ENCODE measurements at regions not wholly inside any gene's neighbourhood (a gene's known extent, or its start where the extent isn't known, plus 50 kb on each side); places are given as distances from the start of the nearest gene placed in this dataset.

GRCh38 chr1:5568321-5568720 is 423.9 kb downstream of the NPHP4 start:
- in situ Hi-C loops (cut with MboI; ENCODE audit: low sequenced_read_pairs in 4 of 4) = no loop called here
- H3K4me1 ChIP-seq = no peaks in the 10 kb centered on the region
- no peak overlapping the region for H3K27ac ChIP-seq
- intact Hi-C loops (cut with DNase I; ENCODE audit: low total_unique reads) = no loop called here
- no peaks in the 10 kb centered on the region for H3K27me3 ChIP-seq
- no peaks in the 10 kb centered on the region for H3K36me3 ChIP-seq
- DNase-seq = no peak
- no peaks in the 10 kb centered on the region for H3K9me3 ChIP-seq
- no peak overlapping the region for H3K4me3 ChIP-seq
- TF ChIP-seq CTCF (IDR thresholded peaks at IDR 0.05 in 4 of 5, conservative IDR thresholded peaks at IDR 0.05 in 1 of 5) (no peak), POLR2A (IDR thresholded peaks at IDR 0.05) (no peak)
- no peak for ATAC-seq

GRCh38 chr1:5567839-5568238 is 424.4 kb downstream of the NPHP4 start:
- Histone ChIP-seq H3K9me3 (no peaks in the 10 kb centered on the region), H3K4me1 (no peaks in the 10 kb centered on the region), H3K36me3 (no peaks in the 10 kb centered on the region), H3K27me3 (no peaks in the 10 kb centered on the region), H3K4me3 (no peak overlapping the region), H3K27ac (no peak overlapping the region)
- in situ Hi-C loops (cut with MboI; ENCODE audit: low sequenced_read_pairs in 4 of 4) (no loop called here), intact Hi-C loops (cut with DNase I; ENCODE audit: low total_unique reads) (no loop called here)
- no peak for TF ChIP-seq POLR2A (IDR thresholded peaks at IDR 0.05)
- no peak for TF ChIP-seq CTCF (IDR thresholded peaks at IDR 0.05 in 4 of 5, conservative IDR thresholded peaks at IDR 0.05 in 1 of 5)
- ATAC-seq = no peak
- DNase-seq = no peak

- no peak for ATAC-seq
- Histone ChIP-seq H3K9me3 (no peaks in the 10 kb centered on the region), H3K4me1 (no peaks in the 10 kb centered on the region), H3K27me3 (no peaks in the 10 kb centered on the region), H3K4me3 (no peak overlapping the region), H3K36me3 (no peaks in the 10 kb centered on the region), H3K27ac (no peak overlapping the region)
- DNase-seq = no peak
- TF ChIP-seq CTCF (IDR thresholded peaks at IDR 0.05 in 4 of 5, conservative IDR thresholded peaks at IDR 0.05 in 1 of 5) = no peak
- no peak for TF ChIP-seq POLR2A (IDR thresholded peaks at IDR 0.05)
- in situ Hi-C loops (cut with MboI; ENCODE audit: low sequenced_read_pairs in 4 of 4) = no loop called here
- intact Hi-C loops (cut with DNase I; ENCODE audit: low total_unique reads) = no loop called here
Measured at GRCh38 chr1:5566924-5567323, 425.3 kb downstream of the NPHP4 start.

- Histone ChIP-seq H3K4me3 (no peak overlapping the region), H3K36me3 (no peaks in the 10 kb centered on the region), H3K9me3 (no peaks in the 10 kb centered on the region), H3K4me1 (no peaks in the 10 kb centered on the region), H3K27me3 (no peaks in the 10 kb centered on the region), H3K27ac (no peak overlapping the region)
- DNase-seq (no peak), ATAC-seq (no peak)
- intact Hi-C loops (cut with DNase I; ENCODE audit: low total_unique reads) (no loop called here), in situ Hi-C loops (cut with MboI; ENCODE audit: low sequenced_read_pairs in 4 of 4) (no loop called here)
- TF ChIP-seq CTCF (IDR thresholded peaks at IDR 0.05 in 4 of 5, conservative IDR thresholded peaks at IDR 0.05 in 1 of 5) = no peak
- TF ChIP-seq POLR2A (IDR thresholded peaks at IDR 0.05) = no peak
Measured at GRCh38 chr1:5565281-5566125, 426.7 kb downstream of the NPHP4 start.

All from gastrocnemius medialis (tissue), 4 donors.